RWPE2 (cell line): ENCODE measurements at regions not wholly inside any gene's neighbourhood (a gene's known extent, or its start where the extent isn't known, plus 50 kb on each side); places are given as distances from the start of the nearest gene placed in this dataset.

ENCODE experiments used
- ATAC-seq: fragments of 200-7000 bp; cut with Tn5 transposase; 3 replicates; pipeline ENCODE4 v1.9.1; 2021; ENCODE audit warnings: low read depth
- DNase-seq: peaks from one replicate; pipeline ENCODE4 v3.0.0-alpha.2; 2020; ENCODE audit warnings: low spot score
- H3K27ac ChIP-seq: fragments of 450-650 bp; 2 replicates; pipeline ENCODE4 v1.5.1; 2017; ENCODE audit warnings: mild to moderate bottlenecking; ENCODE audit not compliant: poor library complexity, severe bottlenecking
- H3K27me3 ChIP-seq: fragments of 250-450 bp; sonication (Bioruptor Pico); 2 replicates; pipeline ENCODE4 v1.5.1; 2021; ENCODE audit warnings: mild to moderate bottlenecking, moderate library complexity; ENCODE audit not compliant: insufficient read depth, poor library complexity, severe bottlenecking
- H3K36me3 ChIP-seq: fragments of 250-450 bp; sonication (Bioruptor Pico); 2 replicates; pipeline ENCODE4 v1.5.1; 2020; ENCODE audit warnings: low read depth, mild to moderate bottlenecking, moderate library complexity
- H3K4me1 ChIP-seq: fragments of 250-450 bp; sonication (Bioruptor Pico); 2 replicates; pipeline ENCODE4 v1.5.1; 2021; ENCODE audit warnings: mild to moderate bottlenecking, moderate library complexity; ENCODE audit not compliant: insufficient read depth, poor library complexity, severe bottlenecking
- H3K4me3 ChIP-seq: fragments of 250-450 bp; sonication (Bioruptor Pico); 2 replicates; pipeline ENCODE4 v1.5.1; 2021; ENCODE audit warnings: mild to moderate bottlenecking, moderate library complexity; ENCODE audit not compliant: severe bottlenecking
- H3K9me3 ChIP-seq: fragments of 250-450 bp; sonication (Bioruptor Pico); 2 replicates; pipeline ENCODE4 v1.5.1; 2021; ENCODE audit warnings: mild to moderate bottlenecking, moderate library complexity; ENCODE audit not compliant: severe bottlenecking
- CTCF ChIP-seq: fragments of 450-650 bp; IDR thresholded peaks from one replicate; pipeline ENCODE4 v1.5.1; 2017; ENCODE audit warnings: mild to moderate bottlenecking, moderate library complexity; ENCODE audit not compliant: poor library complexity, severe bottlenecking

GRCh38 chr9:28699632-28700031 is 1126.4 kb upstream of the C9orf72 start:
- H3K36me3 ChIP-seq: no peaks in the 10 kb centered on the region
- no peaks in the 10 kb centered on the region for H3K27me3 ChIP-seq
- no peaks in the 10 kb centered on the region for H3K4me1 ChIP-seq
- H3K4me3 ChIP-seq: no peak overlapping the region
- no peaks in the 10 kb centered on the region for H3K9me3 ChIP-seq
- DNase-seq (no peak), ATAC-seq (no peak)
- no peak for TF ChIP-seq CTCF
- H3K27ac ChIP-seq: no peak overlapping the region

GRCh38 chr9:28707616-28708015 is 1134.3 kb upstream of the C9orf72 start:
- no peak overlapping the region for H3K27ac ChIP-seq
- ATAC-seq: no peak

GRCh38 chr9:28714188-28714587 is 1140.9 kb upstream of the C9orf72 start:
- Histone ChIP-seq H3K27me3 (no peaks in the 10 kb centered on the region), H3K36me3 (no peaks in the 10 kb centered on the region), H3K9me3 (no peaks in the 10 kb centered on the region), H3K4me3 (no peak overlapping the region), H3K27ac (no peak overlapping the region), H3K4me1 (no peaks in the 10 kb centered on the region)
- no peak for TF ChIP-seq CTCF
- ATAC-seq (no peak), DNase-seq (no peak)

More at GRCh38 chr9:28707616-28708015, 1134.3 kb upstream of the C9orf72 start:
- H3K9me3 ChIP-seq: no peaks in the 10 kb centered on the region
- DNase-seq: no peak
- no peak overlapping the region for H3K4me3 ChIP-seq
- TF ChIP-seq CTCF: no peak
- H3K27me3 ChIP-seq: no peaks in the 10 kb centered on the region
- no peaks in the 10 kb centered on the region for H3K36me3 ChIP-seq
- no peaks in the 10 kb centered on the region for H3K4me1 ChIP-seq

GRCh38 chr9:28718226-28718625 is 1144.9 kb upstream of the C9orf72 start:
- DNase-seq (no peak), ATAC-seq (no peak)
- Histone ChIP-seq H3K9me3 (no peaks in the 10 kb centered on the region), H3K27me3 (no peaks in the 10 kb centered on the region), H3K4me1 (no peaks in the 10 kb centered on the region), H3K4me3 (no peak overlapping the region), H3K36me3 (no peaks in the 10 kb centered on the region), H3K27ac (no peak overlapping the region)
- TF ChIP-seq CTCF: no peak

GRCh38 chr9:28720746-28721145 is 1147.5 kb upstream of the C9orf72 start:
- no peak for TF ChIP-seq CTCF
- no peak overlapping the region for H3K4me3 ChIP-seq
- no peak overlapping the region for H3K27ac ChIP-seq
- no peaks in the 10 kb centered on the region for H3K9me3 ChIP-seq
- H3K36me3 ChIP-seq: no peaks in the 10 kb centered on the region
- H3K27me3 ChIP-seq: no peaks in the 10 kb centered on the region
- H3K4me1 ChIP-seq: no peaks in the 10 kb centered on the region
- no peak for ATAC-seq
- DNase-seq: no peak
